ENCODE measurements at regions not wholly inside any gene's neighbourhood (a gene's known extent, or its start where the extent isn't known, plus 50 kb on each side); places are given as distances from the start of the nearest gene placed in this dataset.

GRCh38 chr6:163840880-163841279, 426.4 kb downstream of the QKI start:
- no peak for DNase-seq (ENCODE audit: low read depth)
- H3K4me3 ChIP-seq (ENCODE audit: control insufficient read depth, low read depth, low read length) = no peak overlapping the region
- no peak for TF ChIP-seq CTCF (IDR thresholded peaks at IDR 0.05; ENCODE audit: control insufficient read depth, insufficient read depth, low read depth, low read length, missing control alignments)

- no peak for DNase-seq (ENCODE audit: low read depth)
- no peak for TF ChIP-seq CTCF (IDR thresholded peaks at IDR 0.05; ENCODE audit: control insufficient read depth, insufficient read depth, low read depth, low read length, missing control alignments)
Measured at GRCh38 chr6:163839296-163839695, 424.8 kb downstream of the QKI start.

GRCh38 chr6:163837691-163838431, 423.3 kb downstream of the QKI start:
- no peak for DNase-seq (ENCODE audit: low read depth)
- no peak for TF ChIP-seq CTCF (IDR thresholded peaks at IDR 0.05; ENCODE audit: control insufficient read depth, insufficient read depth, low read depth, low read length, missing control alignments)
- no peak overlapping the region for H3K4me3 ChIP-seq (ENCODE audit: control insufficient read depth, low read depth, low read length)

More at GRCh38 chr6:163839296-163839695, 424.8 kb downstream of the QKI start:
- no peak overlapping the region for H3K4me3 ChIP-seq (ENCODE audit: control insufficient read depth, low read depth, low read length)

- TF ChIP-seq CTCF (IDR thresholded peaks at IDR 0.05; ENCODE audit: control insufficient read depth, insufficient read depth, low read depth, low read length, missing control alignments) = no peak
- no peak overlapping the region for H3K4me3 ChIP-seq (ENCODE audit: control insufficient read depth, low read depth, low read length)
- no peak for DNase-seq (ENCODE audit: low read depth)
Measured at GRCh38 chr6:163836876-163837690, 422.6 kb downstream of the QKI start.

- H3K4me3 ChIP-seq (ENCODE audit: control insufficient read depth, low read depth, low read length) = no peak overlapping the region
- no peak for DNase-seq (ENCODE audit: low read depth)
- TF ChIP-seq CTCF (IDR thresholded peaks at IDR 0.05; ENCODE audit: control insufficient read depth, insufficient read depth, low read depth, low read length, missing control alignments) = no peak
Measured at GRCh38 chr6:163835439-163836171, 421.1 kb downstream of the QKI start.

- no peak for DNase-seq (ENCODE audit: low read depth)
- TF ChIP-seq CTCF (IDR thresholded peaks at IDR 0.05; ENCODE audit: control insufficient read depth, insufficient read depth, low read depth, low read length, missing control alignments) = no peak
- H3K4me3 ChIP-seq (ENCODE audit: control insufficient read depth, low read depth, low read length) = no peak overlapping the region
Measured at GRCh38 chr6:163834226-163834970, 419.9 kb downstream of the QKI start.

Data from AG09309 (cell line).